GM12891 (cell line): ENCODE measurements at regions not wholly inside any gene's neighbourhood (a gene's known extent, or its start where the extent isn't known, plus 50 kb on each side); places are given as distances from the start of the nearest gene placed in this dataset.

Source experiments
- DNase-seq: peaks from one replicate; pipeline ENCODE4 v3.0.0; 2011; ENCODE audit warnings: low spot score; ENCODE audit not compliant: insufficient read length
- FAIRE-seq: peaks from 2 replicates; lab custom pipeline; 2011; peaks lifted over from hg19 to GRCh38; lab: Jason Lieb, UNC
- PAX5 ChIP-seq: IDR thresholded peaks from 2 replicates; pipeline ENCODE4 v1.6.1; 2011; ENCODE audit warnings: low read length, moderate library complexity, mild to moderate bottlenecking; ENCODE audit not compliant: insufficient read depth, severe bottlenecking
- POLR2A ChIP-seq: IDR thresholded peaks from 2 replicates; pipeline ENCODE4 v1.6.1; 2011; ENCODE audit warnings: low read depth, low read length, control low read depth
- POLR2AphosphoS5 ChIP-seq: IDR thresholded peaks from 2 replicates; pipeline ENCODE4 v1.6.1; 2011; ENCODE audit warnings: low read depth, low read length, control low read depth
- POU2F2 ChIP-seq: IDR thresholded peaks from 2 replicates; pipeline ENCODE4 v1.6.1; 2011; ENCODE audit warnings: low read depth, mild to moderate bottlenecking, control low read depth, low read length, moderate library complexity
- SPI1 ChIP-seq: IDR thresholded peaks from 2 replicates; pipeline ENCODE4 v1.6.1; 2011; ENCODE audit warnings: low read depth, low read length, control low read depth
- TAF1 ChIP-seq: IDR thresholded peaks from 2 replicates; pipeline ENCODE4 v1.6.1; 2011; ENCODE audit warnings: low read depth, low read length, control low read depth

DNA sequence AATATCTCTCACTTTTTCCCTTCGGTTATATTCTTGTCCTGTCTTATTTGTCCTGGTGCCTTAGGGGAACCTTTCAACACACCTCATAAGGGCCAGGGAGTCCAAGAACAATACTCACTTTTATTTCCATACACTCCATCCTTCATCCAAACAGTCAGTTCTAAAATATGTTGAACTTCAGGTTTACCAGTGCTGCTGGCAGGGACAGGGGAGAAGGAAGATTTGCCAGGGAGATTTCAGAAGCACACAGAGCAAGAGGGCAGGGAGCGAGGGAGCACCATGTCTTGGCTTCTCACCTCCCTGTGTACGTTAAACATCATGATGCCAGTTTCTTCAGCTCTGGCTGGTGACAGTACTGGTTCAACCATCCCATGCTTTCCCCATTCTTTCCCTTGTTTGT, 631.1 kb upstream of the FAT1 start:
- DNase-seq (no peak), FAIRE-seq (no peak)
- no peak for TF ChIP-seq POLR2A

DNA sequence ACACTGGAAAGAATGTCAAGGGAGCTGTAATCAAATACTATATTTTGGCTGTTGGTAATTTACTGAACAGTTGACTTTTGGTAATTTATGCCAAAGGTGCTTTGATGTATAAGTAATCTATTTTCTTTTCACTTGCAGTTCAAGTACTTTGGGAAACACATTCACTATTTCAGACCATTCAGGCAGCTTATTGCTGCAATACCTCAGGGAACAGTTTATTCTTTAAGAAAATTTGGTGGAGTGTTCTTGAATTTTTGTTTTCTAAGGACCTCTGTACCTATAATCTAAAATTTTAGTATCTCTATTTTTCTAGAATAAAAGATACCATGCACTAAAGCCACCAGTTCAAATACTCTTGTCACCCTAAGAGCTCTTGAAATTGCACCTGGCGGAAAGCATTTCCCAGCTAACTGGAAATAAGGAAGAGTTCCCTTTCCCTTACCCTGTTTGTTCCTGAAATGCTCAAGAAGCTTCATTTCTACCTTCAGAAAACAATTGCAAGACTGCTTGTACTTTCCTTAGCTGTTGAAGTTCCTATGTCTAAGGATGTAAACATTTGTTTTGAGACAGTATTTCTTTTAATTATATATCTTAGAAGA, 633.5 kb upstream of the FAT1 start:
- DNase-seq (no peak), FAIRE-seq (no peak)
- TF ChIP-seq POLR2A (no peak), SPI1 (no peak), PAX5 (no peak), TAF1 (no peak), POU2F2 (no peak), POLR2AphosphoS5 (no peak)

DNA sequence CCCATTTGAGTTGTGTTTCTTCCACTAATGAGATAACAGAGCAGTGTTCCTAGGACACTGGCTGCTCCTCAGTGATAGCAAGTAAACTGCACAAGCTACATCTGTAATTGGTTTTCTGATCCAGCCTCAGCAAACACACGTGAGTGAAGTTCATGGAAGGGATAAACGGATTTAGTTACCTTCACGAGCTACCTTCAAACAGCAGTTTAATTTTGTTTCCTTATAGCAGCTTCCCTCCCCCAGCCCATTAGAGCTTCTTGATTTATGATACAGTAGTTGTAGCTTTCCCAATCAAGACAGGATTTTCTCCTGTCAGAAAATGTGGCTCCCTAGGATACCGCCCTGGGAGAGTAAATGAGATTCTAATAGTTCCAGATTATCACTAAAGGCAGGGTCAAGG, 634.2 kb upstream of the FAT1 start:
- TF ChIP-seq SPI1, result no peak
- TF ChIP-seq POLR2AphosphoS5, result no peak
- no peak for TF ChIP-seq PAX5
- no peak for TF ChIP-seq TAF1
- no peak for DNase-seq
- no peak for FAIRE-seq

- FAIRE-seq (no peak), DNase-seq (no peak)
- TF ChIP-seq TAF1, result no peak
- no peak for TF ChIP-seq POU2F2
- TF ChIP-seq SPI1, result no peak
- TF ChIP-seq POLR2A, result no peak
- no peak for TF ChIP-seq POLR2AphosphoS5
- no peak for TF ChIP-seq PAX5
Observed at GRCh38 chr4:187362937-187363857, 632.4 kb upstream of the ZFP42 start.

- DNase-seq (no peak), FAIRE-seq (no peak)
- no peak for TF ChIP-seq POU2F2
- no peak for TF ChIP-seq SPI1
- no peak for TF ChIP-seq PAX5
- no peak for TF ChIP-seq POLR2A
- no peak for TF ChIP-seq TAF1
Observed at GRCh38 chr4:187364401-187364800, 631.2 kb upstream of the ZFP42 start.

DNA sequence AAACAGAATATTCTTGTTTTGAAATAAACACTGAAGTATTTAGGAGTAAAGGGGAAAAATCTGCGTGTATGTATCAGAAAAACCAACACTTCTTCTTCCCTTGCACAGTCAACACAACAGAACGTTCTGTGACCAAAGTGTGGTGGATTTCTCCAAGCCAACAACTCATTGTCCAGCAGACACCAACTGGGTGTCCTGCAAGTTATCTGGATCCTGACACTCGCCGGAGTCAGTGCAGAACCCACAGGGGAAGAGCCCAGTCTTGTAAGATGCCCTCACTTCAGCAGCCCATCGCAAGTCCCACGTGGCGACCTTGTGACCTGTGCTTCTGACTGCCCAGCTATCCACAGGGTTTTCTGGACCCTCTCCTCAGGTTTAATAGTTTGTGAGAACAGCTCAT, 630.7 kb upstream of the ZFP42 start:
- FAIRE-seq, result no peak
- no peak for DNase-seq
- no peak for TF ChIP-seq PAX5
- TF ChIP-seq POLR2AphosphoS5, result no peak
- no peak for TF ChIP-seq POU2F2
- TF ChIP-seq TAF1, result no peak
- TF ChIP-seq POLR2A, result no peak
- no peak for TF ChIP-seq SPI1

DNA sequence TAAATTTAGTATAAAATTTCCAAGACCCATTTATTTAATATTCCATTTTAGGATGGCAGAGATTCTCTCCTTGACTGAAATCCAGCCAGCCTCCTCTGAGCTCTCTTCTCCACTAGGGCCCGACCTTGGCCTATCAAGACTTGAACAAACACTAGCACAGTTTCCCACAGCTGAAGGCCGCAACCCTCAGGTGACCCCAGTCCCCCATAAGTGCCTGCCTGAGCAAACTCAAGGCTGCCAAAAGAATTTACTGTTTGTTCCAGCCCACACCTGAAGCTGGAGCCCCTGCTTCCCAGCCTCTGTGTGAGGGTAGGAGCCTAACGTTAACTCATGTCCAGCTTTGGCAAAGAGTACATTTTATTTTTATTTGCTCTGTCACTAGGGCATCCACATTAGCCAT, 629.0 kb upstream of the ZFP42 start:
- no peak for DNase-seq
- FAIRE-seq, result no peak
- TF ChIP-seq POLR2AphosphoS5 (no peak), TAF1 (no peak), PAX5 (no peak), POLR2A (no peak), SPI1 (no peak), POU2F2 (no peak)

DNA sequence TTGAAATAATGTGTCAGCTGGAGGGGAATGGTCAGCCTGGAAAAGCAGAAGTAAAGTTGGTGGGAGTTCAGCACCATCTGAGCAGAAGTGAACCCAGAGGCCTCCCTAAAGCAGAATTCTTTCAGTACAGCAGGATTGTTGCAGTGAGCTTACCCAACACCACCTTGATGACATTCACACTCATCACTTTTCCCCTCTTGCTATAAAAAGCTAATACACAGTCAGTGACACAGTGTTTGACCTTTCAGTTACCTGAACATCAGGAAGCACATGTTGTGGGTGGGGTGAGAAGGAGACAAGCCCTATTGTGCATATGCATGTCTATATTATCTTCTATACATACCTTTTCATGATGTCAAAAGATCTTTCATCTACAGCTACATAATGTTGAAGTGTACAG, 624.7 kb upstream of the ZFP42 start:
- DNase-seq (no peak), FAIRE-seq (no peak)
- no peak for TF ChIP-seq POLR2A
- no peak for TF ChIP-seq TAF1
- no peak for TF ChIP-seq PAX5
- no peak for TF ChIP-seq POLR2AphosphoS5
- no peak for TF ChIP-seq POU2F2
- TF ChIP-seq SPI1, result no peak

DNA sequence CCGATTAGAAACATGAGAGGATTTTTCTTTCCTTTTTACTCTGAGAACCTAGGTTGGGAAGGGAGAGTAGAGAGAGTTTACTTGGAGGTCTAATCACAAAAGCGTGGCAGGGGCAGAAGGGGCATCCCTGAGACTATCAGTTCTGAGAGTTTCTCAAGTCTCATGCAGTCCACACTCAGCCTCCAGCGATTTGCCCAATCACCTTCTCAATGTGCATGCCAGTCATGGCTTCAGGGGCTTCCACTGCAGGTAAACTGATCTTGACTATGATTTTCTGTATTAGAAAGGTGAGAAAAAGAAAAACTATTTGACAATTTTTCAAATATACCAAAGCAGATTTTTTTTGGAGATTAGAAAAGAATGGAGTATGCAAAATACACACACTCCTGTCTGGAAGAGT, 617.1 kb upstream of the ZFP42 start:
- FAIRE-seq, result no peak
- DNase-seq, result no peak
- TF ChIP-seq PAX5, result no peak

GRCh38 chr4:187380181-187380581, 615.4 kb upstream of the ZFP42 start:
- TF ChIP-seq POLR2AphosphoS5, result no peak
- no peak for TF ChIP-seq POU2F2
- no peak for TF ChIP-seq POLR2A
- TF ChIP-seq PAX5, result no peak
- no peak for TF ChIP-seq SPI1
- TF ChIP-seq TAF1, result no peak
- DNase-seq (no peak), FAIRE-seq (no peak)

- FAIRE-seq (no peak), DNase-seq (no peak)
- TF ChIP-seq SPI1 (no peak), PAX5 (no peak), POU2F2 (no peak), TAF1 (no peak), POLR2A (no peak), POLR2AphosphoS5 (no peak)
Observed at GRCh38 chr4:187383181-187383580, 612.4 kb upstream of the ZFP42 start.
